ENCODE measurements at regions not wholly inside any gene's neighbourhood (a gene's known extent, or its start where the extent isn't known, plus 50 kb on each side); places are given as distances from the start of the nearest gene placed in this dataset.

- no peak for DNase-seq (ENCODE audit: low read depth, low spot score)
These were observed 623.1 kb downstream of the ACTR3B start for GRCh38 chr7:153382641-153383101.

DNA sequence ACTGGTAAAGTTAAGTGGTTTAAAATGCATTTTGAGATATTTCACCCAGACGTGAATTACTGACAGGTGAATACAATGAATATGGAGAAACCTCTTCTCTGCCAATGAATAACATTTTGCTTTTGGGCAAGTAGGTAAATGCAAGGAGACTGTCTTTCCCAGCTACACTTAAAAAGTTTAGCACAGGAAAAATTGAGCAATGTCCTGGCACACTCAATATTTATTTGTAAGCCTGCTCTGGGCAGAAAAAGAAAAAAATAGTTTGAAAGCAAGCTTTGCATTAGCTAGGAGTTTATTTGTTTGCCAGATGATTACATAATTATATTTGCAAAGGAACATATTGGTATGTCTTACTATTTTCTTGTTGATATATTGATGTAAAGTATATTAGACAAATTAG is 624.2 kb downstream of the ACTR3B start:
- DNase-seq (ENCODE audit: low read depth, low spot score) = no peak

- DNase-seq (ENCODE audit: low read depth, low spot score) = no peak
These were observed 626.0 kb downstream of the ACTR3B start for GRCh38 chr7:153385502-153385901.

- no peak for DNase-seq (ENCODE audit: low read depth, low spot score)
These were observed 627.0 kb downstream of the ACTR3B start for GRCh38 chr7:153386556-153386955.

DNA sequence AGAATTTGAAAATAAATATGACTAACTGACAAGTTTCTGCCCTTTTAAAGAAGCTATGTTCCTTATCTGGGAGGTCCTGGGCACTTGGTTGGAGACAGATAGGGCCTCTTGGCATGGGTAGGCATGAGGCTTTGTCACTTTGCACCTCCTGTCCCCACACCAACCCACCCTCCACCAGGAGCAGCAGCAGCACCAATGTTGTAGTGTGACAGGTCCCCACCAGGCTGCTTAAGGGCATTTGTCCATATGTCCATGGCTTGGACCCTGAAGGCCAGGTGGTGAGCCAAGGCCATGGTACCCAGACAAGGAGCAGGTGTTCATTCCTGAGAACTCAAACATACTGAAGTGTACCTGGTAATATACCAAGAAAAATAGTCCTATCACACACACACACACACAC is 629.1 kb downstream of the ACTR3B start:
- no peak for DNase-seq (ENCODE audit: low read depth, low spot score)

GRCh38 chr7:153389261-153389660 is 629.7 kb downstream of the ACTR3B start:
- DNase-seq (ENCODE audit: low read depth, low spot score) = no peak

GRCh38 chr7:153390955-153391354 is 631.4 kb downstream of the ACTR3B start:
- no peak for DNase-seq (ENCODE audit: low read depth, low spot score)

DNA sequence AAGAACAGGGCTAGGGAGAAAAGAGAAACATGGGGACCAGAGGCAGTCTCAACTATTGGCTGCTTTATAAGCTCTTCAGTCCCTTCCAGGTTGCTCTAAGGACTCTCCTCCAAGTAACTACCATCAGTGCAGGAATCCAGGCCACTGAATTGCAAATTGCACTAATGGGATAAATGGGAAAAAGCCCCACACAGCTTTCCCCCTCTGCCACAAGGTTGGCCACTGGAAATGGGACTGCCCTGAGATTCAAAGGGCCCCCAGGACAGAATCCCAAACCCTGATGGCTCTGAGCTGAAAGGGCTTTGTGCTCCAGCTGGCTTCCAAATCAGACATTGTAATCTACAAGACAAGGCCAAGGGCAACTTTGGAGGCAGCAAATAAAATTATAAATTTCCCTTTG is 633.2 kb downstream of the ACTR3B start:
- no peak for DNase-seq (ENCODE audit: low read depth, low spot score)

GRCh38 chr7:153393666-153394065 is 634.1 kb downstream of the ACTR3B start:
- DNase-seq (ENCODE audit: low read depth, low spot score) = no peak

DNA sequence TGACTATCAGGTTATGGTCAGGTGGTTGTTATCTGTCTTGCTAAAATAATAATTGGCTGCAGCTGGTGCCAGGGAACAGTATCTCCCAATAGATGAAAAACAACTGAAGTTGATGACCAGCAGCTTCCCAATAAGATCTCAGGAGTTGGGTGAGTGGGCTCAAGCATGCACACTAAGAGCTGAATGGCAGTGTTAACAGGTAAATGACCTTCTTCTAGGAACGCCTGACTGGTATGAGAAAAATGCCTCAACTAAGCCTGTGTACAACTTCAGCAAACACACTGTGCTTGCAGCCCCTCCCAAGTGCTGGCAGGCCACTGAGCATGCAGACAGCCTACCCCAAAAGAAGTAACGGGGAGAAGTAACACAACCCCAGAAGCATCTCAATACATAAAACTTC is 636.9 kb downstream of the ACTR3B start:
- no peak for DNase-seq (ENCODE audit: low read depth, low spot score)

DNA sequence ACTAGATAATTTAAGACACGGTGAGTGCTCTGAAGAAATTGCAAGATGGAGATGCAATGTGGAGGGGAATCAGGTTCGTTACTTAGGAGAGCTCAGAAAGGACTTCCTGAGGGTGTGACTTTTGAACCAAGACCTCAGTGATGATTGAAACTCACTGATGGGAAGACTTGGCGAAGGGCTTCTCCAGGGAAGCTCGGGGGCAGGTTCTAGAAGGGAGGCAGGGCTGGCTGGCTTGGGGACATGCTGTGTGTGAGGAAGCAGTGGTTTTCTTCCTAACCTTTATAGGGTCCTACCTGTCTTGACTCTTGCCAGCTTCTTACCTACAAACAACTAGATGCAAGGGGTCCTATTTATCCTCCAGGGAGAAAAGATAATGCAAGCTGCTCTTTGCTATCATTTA is 637.9 kb downstream of the ACTR3B start:
- no peak for DNase-seq (ENCODE audit: low read depth, low spot score)

GRCh38 chr7:153397906-153398305 is 638.4 kb downstream of the ACTR3B start:
- DNase-seq (ENCODE audit: low read depth, low spot score) = no peak

DNA sequence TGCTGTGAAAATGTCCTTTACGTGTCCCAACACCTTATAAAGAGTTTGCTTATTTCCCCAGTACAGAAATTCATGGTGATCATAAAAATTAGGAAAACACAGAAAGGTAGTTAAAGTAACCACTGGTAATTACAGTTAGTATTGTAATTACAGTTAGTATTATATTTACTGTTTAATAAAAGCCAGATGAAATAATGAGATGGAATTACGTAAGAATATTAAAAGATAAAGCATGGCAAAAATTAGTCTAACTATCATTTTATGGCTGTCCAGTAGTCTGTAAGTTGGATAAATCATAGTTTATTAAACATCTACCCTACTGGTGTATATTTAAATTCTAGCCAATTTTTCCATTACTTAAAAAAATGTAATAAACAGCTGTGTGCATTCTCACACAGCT is 638.8 kb downstream of the ACTR3B start:
- DNase-seq (ENCODE audit: low read depth, low spot score) = no peak

- no peak for DNase-seq (ENCODE audit: low read depth, low spot score)
These were observed 639.4 kb downstream of the ACTR3B start for GRCh38 chr7:153398789-153399553.

DNA sequence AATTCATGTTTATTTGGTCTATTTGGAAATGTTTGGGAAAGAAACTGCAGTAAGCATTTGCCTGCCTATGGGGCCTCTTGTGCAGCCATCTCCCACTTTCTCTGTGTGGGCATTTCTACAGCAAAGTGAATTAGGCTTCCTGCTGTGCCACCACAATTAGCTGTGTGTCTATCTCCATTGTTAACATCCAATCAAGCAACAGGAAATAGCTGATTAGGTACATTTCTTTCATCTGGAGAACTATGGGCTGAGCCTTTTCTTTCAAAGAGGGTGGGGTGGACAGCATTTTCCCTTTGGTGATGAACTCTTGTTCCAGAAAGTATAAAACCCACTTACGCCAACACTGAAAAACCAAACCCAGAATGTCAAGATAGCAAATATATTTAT is 640.0 kb downstream of the ACTR3B start:
- peak; percentile 1 for DNase-seq (ENCODE audit: low read depth, low spot score)

GRCh38 chr7:153400735-153401593 is 641.4 kb downstream of the ACTR3B start:
- DNase-seq (ENCODE audit: low read depth, low spot score) = no peak

DNA sequence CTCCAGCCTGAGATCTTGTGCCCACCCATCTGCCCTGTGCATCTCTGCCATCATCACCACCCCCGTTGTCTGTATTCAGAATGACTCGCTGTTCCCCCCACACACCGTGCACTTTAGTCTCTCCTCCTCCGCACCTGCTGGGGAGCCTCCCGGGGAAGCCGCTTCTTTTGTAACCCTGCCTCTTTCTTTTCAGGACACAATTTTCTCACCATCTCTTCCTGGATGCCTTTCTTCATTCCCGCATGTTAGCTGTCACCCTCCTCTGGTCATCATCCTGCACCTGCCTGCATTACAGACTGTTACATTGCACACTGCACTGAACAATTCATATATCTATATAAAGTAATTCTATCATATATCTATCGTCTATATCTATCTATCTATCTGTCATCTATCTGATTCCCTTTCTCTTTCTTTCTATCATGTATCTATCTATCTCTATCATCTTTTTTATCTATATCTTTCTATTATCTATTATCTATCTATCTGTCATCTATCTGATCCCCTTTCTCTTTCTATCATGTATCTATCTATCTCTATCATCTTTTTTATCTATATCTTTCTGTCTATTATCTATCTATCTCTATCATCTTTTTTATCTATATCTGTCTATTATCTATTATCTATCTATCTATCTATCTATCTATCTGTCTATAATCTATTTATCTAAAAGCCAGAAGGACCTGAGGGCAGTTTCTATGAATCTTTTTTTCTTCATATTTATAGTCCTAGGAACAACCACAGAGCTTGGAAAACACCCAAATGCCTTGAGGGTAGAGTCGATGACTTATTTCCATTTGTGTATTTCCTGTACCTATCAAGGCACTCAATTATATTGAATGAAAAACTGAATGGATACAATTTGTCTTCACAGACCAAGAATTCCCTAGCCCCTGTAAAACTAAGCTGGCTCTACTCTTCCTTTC is 642.5 kb downstream of the ACTR3B start:
- no peak for DNase-seq (ENCODE audit: low read depth, low spot score)

GRCh38 chr7:153402721-153403541 is 643.4 kb downstream of the ACTR3B start:
- no peak for DNase-seq (ENCODE audit: low read depth, low spot score)

DNA sequence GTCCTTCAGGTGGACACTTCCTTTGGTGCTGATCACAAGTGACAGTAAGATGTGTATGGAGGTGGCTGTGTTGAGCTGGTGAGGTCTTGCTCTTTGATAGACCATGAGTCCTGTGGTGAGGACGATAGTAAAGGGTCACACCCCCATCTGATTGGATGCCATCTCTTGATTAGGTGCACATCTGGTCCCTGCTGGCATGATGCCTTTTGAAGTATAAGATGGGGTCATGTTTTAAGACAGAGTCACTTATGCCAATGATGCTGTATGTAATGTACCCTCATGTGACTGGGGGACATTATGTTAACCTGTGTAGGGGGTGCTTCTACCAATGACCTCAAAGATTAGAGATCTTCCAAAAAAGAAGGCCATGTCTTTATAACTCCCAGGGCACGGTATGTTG is 644.6 kb downstream of the ACTR3B start:
- DNase-seq (ENCODE audit: low read depth, low spot score) = no peak

DNA sequence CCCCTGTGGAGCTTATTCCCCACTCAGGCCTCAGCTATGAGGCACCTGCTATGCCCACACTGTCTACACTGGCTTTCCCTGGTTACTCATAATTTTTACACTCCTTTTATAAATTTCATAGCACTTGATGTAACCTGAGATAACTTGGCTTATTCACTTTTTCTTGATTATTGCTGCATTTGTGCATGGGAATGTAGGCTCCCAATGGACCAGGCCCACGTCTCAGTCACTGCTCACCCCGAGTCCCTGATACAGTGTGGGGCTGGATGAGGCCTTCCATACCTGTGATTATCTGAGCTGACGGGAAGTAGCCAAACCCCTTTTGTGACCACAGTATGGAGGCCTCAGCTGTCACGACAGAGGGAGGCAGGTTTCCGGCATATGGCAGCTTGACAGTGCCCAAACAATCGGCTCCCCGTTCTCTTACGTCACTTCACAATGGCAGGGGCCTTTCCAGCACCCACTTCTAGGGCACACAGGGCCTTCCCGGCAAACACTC is 645.3 kb downstream of the ACTR3B start:
- DNase-seq (ENCODE audit: low read depth, low spot score) = no peak
